CD14-positive monocyte (primary cell): ENCODE measurements at regions not wholly inside any gene's neighbourhood (a gene's known extent, or its start where the extent isn't known, plus 50 kb on each side); places are given as distances from the start of the nearest gene placed in this dataset.

Experiments used
- DNase-seq, 3 donors: peaks; one replicate each; pipeline ENCODE4 v3.0.0-alpha.2; 2011 to 2022
- H2AFZ ChIP-seq: 2 replicates; pipeline ENCODE4 v1.6.0; 2012; ENCODE audit warnings: mild to moderate bottlenecking, low read depth, low read length, inconsistent platforms; ENCODE audit not compliant: insufficient read depth, poor library complexity, severe bottlenecking
- H3K27ac ChIP-seq, 2 donors: 1 replicate in 1 of 2; 2 replicates in 1 of 2; pipeline ENCODE4 v1.5.1; 2012 to 2013; ENCODE audit warnings: low read length in 2 of 2, control low read depth in 1 of 2, inconsistent platforms in 1 of 2, low read depth in 1 of 2, mild to moderate bottlenecking in 1 of 2
- H3K27me3 ChIP-seq, 2 donors: one replicate each; pipeline versions ENCODE4 v1.6.0 to v1.6.1; 2011 to 2013; ENCODE audit warnings: low read length in 2 of 2; ENCODE audit not compliant: control insufficient read depth in 2 of 2, insufficient read depth in 2 of 2
- H3K36me3 ChIP-seq, 2 donors: replicated peaks in 1 of 2; 1 replicate in 1 of 2; 2 replicates in 1 of 2; pipeline versions ENCODE4 v1.5.1 to v1.6.1; 2012 to 2013; ENCODE audit warnings: low read length in 2 of 2, control low read depth in 1 of 2, inconsistent platforms in 1 of 2, mild to moderate bottlenecking in 1 of 2; ENCODE audit not compliant: insufficient read depth in 2 of 2, control insufficient read depth in 1 of 2
- H3K4me1 ChIP-seq, 2 donors: 1 replicate in 1 of 2; 2 replicates in 1 of 2; pipeline versions ENCODE4 v1.5.1 to v1.6.1; 2012 to 2013; ENCODE audit warnings: low read length in 2 of 2, control low read depth in 1 of 2, inconsistent platforms in 1 of 2, mild to moderate bottlenecking in 1 of 2, moderate library complexity in 1 of 2; ENCODE audit not compliant: insufficient read depth in 2 of 2, control insufficient read depth in 1 of 2
- H3K4me2 ChIP-seq: replicated peaks from 2 replicates; pipeline ENCODE3; 2012; ENCODE audit warnings: low read length, moderate library complexity, mild to moderate bottlenecking; ENCODE audit not compliant: poor library complexity, severe bottlenecking; ENCODE audit errors: extremely low read depth
- H3K4me3 ChIP-seq, 3 experiments: fragments of 200-600 bp in 1 of 3; sonication (generic) in 1 of 3; replicated peaks in 1 of 3; 1 replicate in 2 of 3; 2 replicates in 1 of 3; pipeline ENCODE4 v1.5.1; 2011 to 2013; ENCODE audit warnings: low read length in 3 of 3, mild to moderate bottlenecking in 3 of 3, control low read depth in 2 of 3, low read depth in 2 of 3, inconsistent platforms in 1 of 3, moderate library complexity in 1 of 3
- H3K79me2 ChIP-seq: 2 replicates; pipeline ENCODE4 v1.6.0; 2012; ENCODE audit warnings: mild to moderate bottlenecking, control low read depth, inconsistent platforms, low read length, moderate library complexity; ENCODE audit not compliant: insufficient read depth
- H3K9ac ChIP-seq: 2 replicates; pipeline ENCODE4 v1.6.0; 2017; ENCODE audit warnings: low read length, mild to moderate bottlenecking; ENCODE audit not compliant: insufficient read depth, poor library complexity, severe bottlenecking
- H3K9me3 ChIP-seq, 2 donors: replicated peaks in 1 of 2; 1 replicate in 1 of 2; 2 replicates in 1 of 2; pipeline versions ENCODE4 v1.5.1 to v1.6.1; 2012 to 2013; ENCODE audit warnings: low read length in 2 of 2, control low read depth in 1 of 2; ENCODE audit not compliant: control insufficient read depth in 1 of 2, insufficient read depth in 1 of 2
- H4K20me1 ChIP-seq: 2 replicates; pipeline ENCODE4 v1.6.0; 2012; ENCODE audit warnings: mild to moderate bottlenecking, low read length, control low read depth, moderate library complexity; ENCODE audit not compliant: insufficient read depth
- H3K27ac Mint-ChIP-seq, 7 donors: one replicate each; pipeline ENCODE4 v1.8.0; 2020; ENCODE audit warnings: mild to moderate bottlenecking in 7 of 7, mixed read lengths in 7 of 7, moderate library complexity in 6 of 7, inconsistent platforms in 2 of 7
- H3K27me3 Mint-ChIP-seq, 3 donors: one replicate each; pipeline ENCODE4 v1.8.0; 2021 to 2022; ENCODE audit warnings: low read depth in 3 of 3, mild to moderate bottlenecking in 3 of 3, mixed read lengths in 3 of 3, moderate library complexity in 3 of 3, inconsistent platforms in 1 of 3
- H3K36me3 Mint-ChIP-seq, 2 donors: one replicate each; pipeline ENCODE4 v1.8.0; 2020; ENCODE audit warnings: mixed read lengths in 2 of 2, inconsistent platforms in 1 of 2, mild to moderate bottlenecking in 1 of 2
- H3K4me1 Mint-ChIP-seq: one replicate; pipeline ENCODE4 v1.8.0; 2020; ENCODE audit warnings: mild to moderate bottlenecking, mixed read lengths
- H3K4me3 Mint-ChIP-seq, 2 donors: one replicate each; pipeline ENCODE4 v1.8.0; 2020; ENCODE audit warnings: mild to moderate bottlenecking in 2 of 2, mixed read lengths in 2 of 2, moderate library complexity in 1 of 2
- H3K9me3 Mint-ChIP-seq, 7 donors: one replicate each; pipeline ENCODE4 v1.8.0; 2020 to 2022; ENCODE audit warnings: mixed read lengths in 7 of 7, mild to moderate bottlenecking in 6 of 7, moderate library complexity in 6 of 7, inconsistent platforms in 2 of 7
- CTCF ChIP-seq: fragments of 200-600 bp; IDR thresholded peaks from one replicate; pipeline ENCODE4 v1.8.0; 2022; ENCODE audit warnings: antibody characterized with exemption, mild to moderate bottlenecking
- WGBS: methylation state at CpG from one replicate; pipeline ENCODE4 v1.1.5; 2013; ENCODE audit warnings: missing lambda C conversion rate; ENCODE audit not compliant: insufficient coverage; 5-methylcytosine and 5-hydroxymethylcytosine counted together
- intact Hi-C, 2 donors: fragments of 100-400 bp; cut with micrococcal nuclease; formaldehyde crosslinking; loops; one replicate each; pipeline versions ENCODE4 v1.15.0 to v1.15.1; 2023

GRCh38 chr7:136210664-136211063 lies 233.5 kb upstream of the MTPN start:
- Histone ChIP-seq H3K4me3 (no peak overlapping the region), H3K4me2 (no peak overlapping the region), H3K36me3 (no peaks in the 10 kb centered on the region), H4K20me1 (no peaks in the 10 kb centered on the region), H3K27ac (no peak overlapping the region), H3K9ac (no peak overlapping the region), H3K9me3 (peaks cover 4 to 5% of the 10 kb centered on the region in 2 donors), H2AFZ (no peak overlapping the region), H3K4me1 (no peaks in the 10 kb centered on the region), H3K27me3 (no peaks in the 10 kb centered on the region), H3K79me2 (no peaks in the 10 kb centered on the region)
- no peak for DNase-seq
- Mint-ChIP-seq H3K9me3 (peaks cover 0 to 5% (median 4%) of the 10 kb centered on the region in 7 donors), H3K4me3 (no peak overlapping the region), H3K27ac (no peak overlapping the region), H3K4me1 (no peaks in the 10 kb centered on the region), H3K27me3 (no peaks in the 10 kb centered on the region), H3K36me3 (no peaks in the 10 kb centered on the region)
- WGBS: no CpG with 5 or more reads among the region's 2 CpGs
- intact Hi-C loops: no loop called here
- no peak for TF ChIP-seq CTCF

- TF ChIP-seq CTCF: no peak
- H3K4me1 Mint-ChIP-seq: no peaks in the 10 kb centered on the region
- no peak overlapping the region for H3K4me3 Mint-ChIP-seq
- peaks cover 0 to 5% (median 2%) of the 10 kb centered on the region in 7 donors for H3K9me3 Mint-ChIP-seq
- Histone ChIP-seq H3K27ac (no peak overlapping the region), H2AFZ (no peak overlapping the region), H3K36me3 (no peaks in the 10 kb centered on the region), H3K4me1 (no peaks in the 10 kb centered on the region), H4K20me1 (no peaks in the 10 kb centered on the region), H3K27me3 (no peaks in the 10 kb centered on the region), H3K79me2 (no peaks in the 10 kb centered on the region), H3K9me3 (peaks cover 3 to 4% of the 10 kb centered on the region in 2 donors), H3K4me2 (no peak overlapping the region), H3K4me3 (no peak overlapping the region), H3K9ac (no peak overlapping the region)
- no peaks in the 10 kb centered on the region for H3K27me3 Mint-ChIP-seq
- no peak overlapping the region for H3K27ac Mint-ChIP-seq
- H3K36me3 Mint-ChIP-seq: no peaks in the 10 kb centered on the region
- DNase-seq: no peak
- intact Hi-C loops: no loop called here
Measured at GRCh38 chr7:136210079-136210478, 232.9 kb upstream of the MTPN start.
